ENCODE measurements at regions not wholly inside any gene's neighbourhood (a gene's known extent, or its start where the extent isn't known, plus 50 kb on each side); places are given as distances from the start of the nearest gene placed in this dataset.

DNA sequence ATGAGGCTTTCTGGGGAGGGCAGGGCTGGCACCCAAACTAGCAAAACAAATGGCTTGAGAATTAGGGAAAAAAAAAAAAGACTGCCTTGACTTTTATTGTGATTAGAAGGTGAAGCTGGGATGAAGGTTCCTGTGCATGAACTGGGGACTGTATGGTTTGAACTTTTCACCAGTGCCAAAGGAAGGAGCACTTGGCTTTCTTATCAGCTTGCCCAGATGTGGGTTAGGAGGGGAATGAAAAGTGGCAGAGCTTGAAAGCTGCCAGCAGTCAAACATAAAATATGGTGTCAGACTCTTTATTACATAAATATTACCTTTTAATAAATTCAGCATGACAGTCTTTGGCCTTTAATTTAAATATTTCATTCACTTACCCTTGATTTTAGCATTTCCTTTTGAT, 182.5 kb downstream of the PSAT1 start:
- no peak overlapping the region for H3K4me3 ChIP-seq (ENCODE audit: insufficient read depth, low read depth, low read length, poor library complexity, severe bottlenecking)
- H3K9me3 ChIP-seq (ENCODE audit: control insufficient read depth, low read length) = no peaks in the 10 kb centered on the region
- no peaks in the 10 kb centered on the region for H3K27me3 ChIP-seq (replicated peaks; ENCODE audit: control insufficient read depth, insufficient read depth, low read length, poor library complexity, severe bottlenecking)
- no peaks in the 10 kb centered on the region for H3K36me3 ChIP-seq (ENCODE audit: control insufficient read depth, insufficient read depth, low read length)
- DNase-seq = no peak
- H3K27ac ChIP-seq (ENCODE audit: insufficient read depth, low read length, poor library complexity, severe bottlenecking) = no peak overlapping the region
- no peaks in the 10 kb centered on the region for H3K4me1 ChIP-seq (ENCODE audit: control insufficient read depth, insufficient read depth, low read length, poor library complexity, severe bottlenecking)

DNA sequence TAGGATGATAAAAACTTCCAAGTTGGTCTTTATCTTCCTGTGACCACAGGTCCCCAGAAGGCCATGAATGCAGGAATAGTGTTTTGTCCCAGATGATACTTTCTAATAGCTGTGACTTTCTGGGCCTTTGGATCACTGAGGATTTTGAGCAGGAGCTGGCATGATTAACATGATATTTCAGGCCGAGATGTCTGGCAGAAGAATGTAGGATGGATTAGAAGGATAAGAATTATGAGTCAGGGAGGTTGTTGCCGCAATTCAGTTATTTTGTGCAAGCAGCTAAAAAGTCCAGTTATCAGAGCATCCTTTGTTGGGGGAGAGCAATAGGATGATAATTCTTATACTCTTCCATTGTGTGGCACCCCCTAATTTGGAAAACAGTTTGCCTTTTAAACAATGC, 189.7 kb downstream of the PSAT1 start:
- Histone ChIP-seq H3K4me1 (ENCODE audit: control insufficient read depth, insufficient read depth, low read length, poor library complexity, severe bottlenecking) (no peaks in the 10 kb centered on the region), H3K9me3 (ENCODE audit: control insufficient read depth, low read length) (no peaks in the 10 kb centered on the region), H3K36me3 (ENCODE audit: control insufficient read depth, insufficient read depth, low read length) (no peaks in the 10 kb centered on the region), H3K27me3 (replicated peaks; ENCODE audit: control insufficient read depth, insufficient read depth, low read length, poor library complexity, severe bottlenecking) (no peaks in the 10 kb centered on the region), H3K4me3 (ENCODE audit: insufficient read depth, low read depth, low read length, poor library complexity, severe bottlenecking) (no peak overlapping the region), H3K27ac (ENCODE audit: insufficient read depth, low read length, poor library complexity, severe bottlenecking) (no peak overlapping the region)
- DNase-seq = no peak

DNA sequence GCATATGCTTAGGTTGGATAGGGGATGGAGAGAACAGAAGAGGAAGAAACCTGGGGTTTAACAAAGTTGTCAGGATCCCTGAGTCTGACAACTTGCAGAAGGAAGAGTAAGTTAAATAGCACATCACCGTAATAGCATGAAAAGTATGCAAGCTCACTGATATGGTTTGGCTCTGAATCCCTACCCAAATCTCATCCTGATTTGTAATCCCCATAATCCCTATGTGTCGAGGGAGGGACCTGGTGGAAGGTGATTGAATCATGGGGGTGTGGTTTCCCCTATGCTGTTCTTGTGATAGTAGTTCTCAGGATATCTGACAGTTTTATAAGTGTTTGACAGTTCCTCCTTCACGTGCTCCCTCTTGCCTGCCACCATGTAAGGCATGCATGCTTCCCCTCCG, 193.3 kb downstream of the PSAT1 start:
- Histone ChIP-seq H3K4me3 (ENCODE audit: insufficient read depth, low read depth, low read length, poor library complexity, severe bottlenecking) (no peak overlapping the region), H3K27ac (ENCODE audit: insufficient read depth, low read length, poor library complexity, severe bottlenecking) (no peak overlapping the region), H3K4me1 (ENCODE audit: control insufficient read depth, insufficient read depth, low read length, poor library complexity, severe bottlenecking) (no peaks in the 10 kb centered on the region), H3K27me3 (replicated peaks; ENCODE audit: control insufficient read depth, insufficient read depth, low read length, poor library complexity, severe bottlenecking) (no peaks in the 10 kb centered on the region), H3K9me3 (ENCODE audit: control insufficient read depth, low read length) (no peaks in the 10 kb centered on the region), H3K36me3 (ENCODE audit: control insufficient read depth, insufficient read depth, low read length) (no peaks in the 10 kb centered on the region)
- no peak for DNase-seq

DNA sequence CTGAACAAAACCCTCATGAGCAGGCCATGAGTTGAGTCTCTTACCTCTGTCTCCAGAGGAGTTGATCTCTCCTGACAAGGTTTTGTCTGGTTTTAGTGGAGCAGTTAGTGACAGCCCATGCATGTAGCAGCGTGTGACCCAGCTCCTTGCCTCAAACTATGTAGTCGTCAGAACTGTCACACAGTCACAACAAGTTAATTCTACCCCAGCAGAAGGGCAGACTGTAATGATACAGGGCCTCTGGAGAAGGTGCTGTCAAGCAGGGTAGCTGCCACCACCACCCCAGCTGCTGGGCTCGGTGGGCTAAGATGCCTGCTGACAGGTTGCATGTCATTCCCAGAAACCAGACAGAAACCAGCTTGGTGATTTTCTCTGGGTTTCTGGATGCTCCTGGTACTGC, 194.5 kb downstream of the PSAT1 start:
- no peaks in the 10 kb centered on the region for H3K36me3 ChIP-seq (ENCODE audit: control insufficient read depth, insufficient read depth, low read length)
- no peaks in the 10 kb centered on the region for H3K9me3 ChIP-seq (ENCODE audit: control insufficient read depth, low read length)
- no peaks in the 10 kb centered on the region for H3K27me3 ChIP-seq (replicated peaks; ENCODE audit: control insufficient read depth, insufficient read depth, low read length, poor library complexity, severe bottlenecking)
- no peak overlapping the region for H3K4me3 ChIP-seq (ENCODE audit: insufficient read depth, low read depth, low read length, poor library complexity, severe bottlenecking)
- no peak overlapping the region for H3K27ac ChIP-seq (ENCODE audit: insufficient read depth, low read length, poor library complexity, severe bottlenecking)
- no peaks in the 10 kb centered on the region for H3K4me1 ChIP-seq (ENCODE audit: control insufficient read depth, insufficient read depth, low read length, poor library complexity, severe bottlenecking)
- DNase-seq = no peak

DNA sequence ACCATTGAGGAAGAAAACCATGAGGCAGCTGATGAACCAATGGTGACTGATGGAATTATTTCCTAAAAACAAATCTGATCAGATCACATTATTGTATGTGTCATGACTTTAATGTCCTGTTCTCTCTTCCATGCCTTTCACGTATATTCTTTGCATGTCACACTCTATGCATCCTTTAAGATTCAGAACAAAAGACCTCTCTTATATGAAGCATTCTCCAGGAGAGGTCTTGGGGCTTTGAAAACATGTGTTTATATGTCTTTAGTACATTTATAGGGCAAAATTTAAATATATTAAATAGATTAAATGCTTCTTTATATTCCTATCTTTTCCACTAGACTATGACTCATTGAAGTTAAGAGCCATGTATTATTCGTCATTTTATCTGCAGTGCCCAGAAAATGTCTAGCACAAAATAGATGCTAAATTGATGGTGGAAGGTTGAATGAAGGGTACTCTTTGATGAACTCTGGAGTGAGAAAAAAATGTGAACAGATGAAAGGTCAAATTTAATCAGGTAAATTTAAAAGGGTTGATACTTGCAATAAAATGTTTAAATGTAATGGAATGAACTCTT, 196.3 kb downstream of the PSAT1 start:
- DNase-seq = no peak
- H3K9me3 ChIP-seq (ENCODE audit: control insufficient read depth, low read length) = no peaks in the 10 kb centered on the region

DNA sequence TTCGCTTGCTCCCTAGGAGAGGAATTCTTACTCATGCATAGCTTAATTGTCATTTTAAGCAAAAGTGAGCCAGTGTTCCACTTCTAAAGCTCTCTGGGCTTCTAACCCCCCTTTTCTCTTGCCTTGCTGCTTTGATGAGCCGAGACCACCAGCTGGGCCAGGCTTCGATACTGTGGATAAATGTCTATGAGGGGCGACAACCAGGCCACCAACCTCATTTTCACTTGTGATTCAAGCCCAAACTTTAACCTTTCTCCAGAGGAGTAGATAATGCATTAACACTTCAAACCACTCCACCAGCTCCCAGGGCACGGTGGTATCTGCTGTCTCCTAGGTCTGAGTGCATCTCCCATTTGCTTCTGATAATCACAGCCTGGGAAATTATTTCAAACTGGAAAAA, 205.6 kb downstream of the PSAT1 start:
- Histone ChIP-seq H3K9me3 (ENCODE audit: control insufficient read depth, low read length) (no peaks in the 10 kb centered on the region), H3K27me3 (replicated peaks; ENCODE audit: control insufficient read depth, insufficient read depth, low read length, poor library complexity, severe bottlenecking) (no peaks in the 10 kb centered on the region), H3K27ac (ENCODE audit: insufficient read depth, low read length, poor library complexity, severe bottlenecking) (no peak overlapping the region), H3K4me1 (ENCODE audit: control insufficient read depth, insufficient read depth, low read length, poor library complexity, severe bottlenecking) (no peaks in the 10 kb centered on the region), H3K4me3 (ENCODE audit: insufficient read depth, low read depth, low read length, poor library complexity, severe bottlenecking) (no peak overlapping the region), H3K36me3 (ENCODE audit: control insufficient read depth, insufficient read depth, low read length) (no peaks in the 10 kb centered on the region)
- DNase-seq = no peak

More for the DNA sequence above, 196.3 kb downstream of the PSAT1 start:
- Histone ChIP-seq H3K27ac (ENCODE audit: insufficient read depth, low read length, poor library complexity, severe bottlenecking) (no peak overlapping the region), H3K4me1 (ENCODE audit: control insufficient read depth, insufficient read depth, low read length, poor library complexity, severe bottlenecking) (no peaks in the 10 kb centered on the region), H3K27me3 (replicated peaks; ENCODE audit: control insufficient read depth, insufficient read depth, low read length, poor library complexity, severe bottlenecking) (no peaks in the 10 kb centered on the region), H3K4me3 (ENCODE audit: insufficient read depth, low read depth, low read length, poor library complexity, severe bottlenecking) (no peak overlapping the region), H3K36me3 (ENCODE audit: control insufficient read depth, insufficient read depth, low read length) (no peaks in the 10 kb centered on the region)

DNA sequence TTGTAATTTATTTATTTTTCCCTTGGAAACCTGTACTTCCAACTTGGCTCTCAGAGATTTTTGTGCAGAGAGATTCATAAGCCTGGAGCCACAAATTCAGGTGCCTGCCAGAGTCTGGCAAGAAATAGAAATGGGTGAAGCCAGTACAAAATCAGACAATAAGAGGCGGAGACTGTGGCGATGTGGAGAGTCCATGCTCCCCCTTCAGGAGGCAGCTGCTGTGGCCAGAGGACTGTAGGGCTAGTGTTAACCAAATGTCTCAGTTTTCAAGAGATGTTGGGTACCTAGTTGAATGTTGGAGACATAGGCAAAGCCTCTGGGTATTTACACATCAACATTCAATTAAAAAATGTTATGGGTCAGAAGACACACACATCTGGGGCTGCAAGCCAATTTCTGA, 208.6 kb downstream of the PSAT1 start:
- H3K36me3 ChIP-seq (ENCODE audit: control insufficient read depth, insufficient read depth, low read length) = no peaks in the 10 kb centered on the region
- H3K4me1 ChIP-seq (ENCODE audit: control insufficient read depth, insufficient read depth, low read length, poor library complexity, severe bottlenecking) = no peaks in the 10 kb centered on the region
- H3K9me3 ChIP-seq (ENCODE audit: control insufficient read depth, low read length) = no peaks in the 10 kb centered on the region
- no peaks in the 10 kb centered on the region for H3K27me3 ChIP-seq (replicated peaks; ENCODE audit: control insufficient read depth, insufficient read depth, low read length, poor library complexity, severe bottlenecking)
- H3K27ac ChIP-seq (ENCODE audit: insufficient read depth, low read length, poor library complexity, severe bottlenecking) = no peak overlapping the region
- no peak for DNase-seq
- H3K4me3 ChIP-seq (ENCODE audit: insufficient read depth, low read depth, low read length, poor library complexity, severe bottlenecking) = no peak overlapping the region

DNA sequence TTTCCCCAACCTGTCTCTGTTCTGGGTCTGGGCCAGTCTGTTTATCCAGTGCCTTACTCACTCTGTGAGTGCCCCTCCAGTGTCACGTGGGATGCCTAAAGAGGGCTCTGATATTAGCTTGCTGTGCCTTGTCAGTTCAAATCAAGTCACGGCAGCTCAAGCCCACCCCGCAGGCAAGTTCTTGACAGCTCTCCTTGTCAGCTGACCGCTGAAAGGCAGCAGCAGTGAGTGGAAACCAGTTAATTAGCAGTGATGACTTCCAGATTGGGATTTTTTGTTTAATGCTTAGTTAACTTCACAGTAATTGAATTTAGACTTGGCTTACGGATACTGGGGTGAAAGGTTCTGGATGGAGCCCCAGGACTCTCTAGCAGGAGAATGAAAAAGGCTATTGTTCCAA, 210.1 kb downstream of the PSAT1 start:
- H3K36me3 ChIP-seq (ENCODE audit: control insufficient read depth, insufficient read depth, low read length) = no peaks in the 10 kb centered on the region
- no peak for DNase-seq
- H3K4me3 ChIP-seq (ENCODE audit: insufficient read depth, low read depth, low read length, poor library complexity, severe bottlenecking) = no peak overlapping the region

DNA sequence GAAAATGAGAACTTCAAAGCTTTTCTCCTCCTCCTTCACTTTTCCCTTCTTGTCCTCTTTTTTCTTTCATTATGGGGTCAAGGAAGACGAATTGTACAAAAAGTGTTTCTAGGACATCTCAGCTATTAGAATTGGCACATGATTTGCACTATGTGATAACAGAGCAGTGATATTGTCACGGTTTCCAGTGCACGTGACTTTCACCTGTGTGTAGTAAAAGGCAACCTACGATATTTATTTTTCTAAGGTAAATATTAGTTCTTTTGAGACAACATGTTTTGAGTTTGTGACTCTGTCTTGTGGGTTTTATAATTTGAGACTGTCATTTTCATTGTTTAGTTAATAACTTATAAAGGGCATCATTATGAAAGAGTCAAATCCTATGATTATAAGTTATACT, 213.1 kb downstream of the PSAT1 start:
- Histone ChIP-seq H3K36me3 (ENCODE audit: control insufficient read depth, insufficient read depth, low read length) (no peaks in the 10 kb centered on the region), H3K4me3 (ENCODE audit: insufficient read depth, low read depth, low read length, poor library complexity, severe bottlenecking) (no peak overlapping the region), H3K27ac (ENCODE audit: insufficient read depth, low read length, poor library complexity, severe bottlenecking) (no peak overlapping the region), H3K27me3 (replicated peaks; ENCODE audit: control insufficient read depth, insufficient read depth, low read length, poor library complexity, severe bottlenecking) (no peaks in the 10 kb centered on the region), H3K4me1 (ENCODE audit: control insufficient read depth, insufficient read depth, low read length, poor library complexity, severe bottlenecking) (no peaks in the 10 kb centered on the region), H3K9me3 (ENCODE audit: control insufficient read depth, low read length) (no peaks in the 10 kb centered on the region)
- DNase-seq = no peak

More for the DNA sequence above, 210.1 kb downstream of the PSAT1 start:
- Histone ChIP-seq H3K27ac (ENCODE audit: insufficient read depth, low read length, poor library complexity, severe bottlenecking) (no peak overlapping the region), H3K27me3 (replicated peaks; ENCODE audit: control insufficient read depth, insufficient read depth, low read length, poor library complexity, severe bottlenecking) (no peaks in the 10 kb centered on the region), H3K9me3 (ENCODE audit: control insufficient read depth, low read length) (no peaks in the 10 kb centered on the region), H3K4me1 (ENCODE audit: control insufficient read depth, insufficient read depth, low read length, poor library complexity, severe bottlenecking) (no peaks in the 10 kb centered on the region)

DNA sequence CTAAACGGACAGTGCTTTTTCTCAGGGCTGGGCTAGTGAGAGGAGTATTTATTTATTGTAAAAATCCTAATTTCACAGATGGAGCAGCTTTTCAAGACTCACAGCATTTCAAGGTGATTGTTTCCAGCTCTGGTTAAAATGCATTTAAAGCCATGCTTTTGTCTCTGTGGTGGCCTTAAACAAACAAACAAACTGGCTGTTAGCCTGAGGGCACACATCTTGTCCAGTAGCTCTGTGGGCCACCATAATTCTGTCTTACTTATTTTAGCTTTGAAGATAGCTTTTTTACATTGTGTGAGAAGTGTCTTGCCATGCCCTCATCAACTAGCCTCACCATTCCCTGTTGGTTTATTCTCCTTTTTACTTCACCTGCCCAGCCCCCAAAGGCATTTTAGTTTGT, 218.2 kb downstream of the PSAT1 start:
- H3K4me3 ChIP-seq (ENCODE audit: insufficient read depth, low read depth, low read length, poor library complexity, severe bottlenecking) = no peak overlapping the region
- H3K36me3 ChIP-seq (ENCODE audit: control insufficient read depth, insufficient read depth, low read length) = no peaks in the 10 kb centered on the region
- H3K27me3 ChIP-seq (replicated peaks; ENCODE audit: control insufficient read depth, insufficient read depth, low read length, poor library complexity, severe bottlenecking) = no peaks in the 10 kb centered on the region
- H3K4me1 ChIP-seq (ENCODE audit: control insufficient read depth, insufficient read depth, low read length, poor library complexity, severe bottlenecking) = no peaks in the 10 kb centered on the region
- H3K9me3 ChIP-seq (ENCODE audit: control insufficient read depth, low read length) = no peaks in the 10 kb centered on the region
- no peak for DNase-seq
- H3K27ac ChIP-seq (ENCODE audit: insufficient read depth, low read length, poor library complexity, severe bottlenecking) = no peak overlapping the region

DNA sequence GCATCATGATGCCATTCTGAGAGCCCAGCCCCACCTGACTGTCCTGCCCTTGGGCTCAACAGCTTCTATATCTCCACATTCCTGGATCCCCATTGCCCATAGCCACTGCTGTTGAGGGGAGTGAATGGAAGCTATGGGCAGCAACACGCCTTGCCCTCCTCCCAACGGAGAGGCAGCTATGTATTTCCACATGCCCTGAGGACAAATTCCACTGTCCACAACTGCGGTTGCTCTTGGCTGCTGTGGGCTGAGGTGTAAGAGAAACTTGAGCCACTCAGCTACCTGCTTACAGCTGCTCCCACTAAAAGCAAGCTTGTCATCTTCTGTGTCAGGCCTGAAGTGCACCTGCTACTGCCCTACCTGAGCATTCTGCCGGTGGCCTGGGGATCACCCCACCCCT, 222.9 kb downstream of the PSAT1 start:
- no peaks in the 10 kb centered on the region for H3K36me3 ChIP-seq (ENCODE audit: control insufficient read depth, insufficient read depth, low read length)
- DNase-seq = no peak
- H3K27ac ChIP-seq (ENCODE audit: insufficient read depth, low read length, poor library complexity, severe bottlenecking) = no peak overlapping the region
- no peak overlapping the region for H3K4me3 ChIP-seq (ENCODE audit: insufficient read depth, low read depth, low read length, poor library complexity, severe bottlenecking)
- H3K27me3 ChIP-seq (replicated peaks; ENCODE audit: control insufficient read depth, insufficient read depth, low read length, poor library complexity, severe bottlenecking) = no peaks in the 10 kb centered on the region
- no peaks in the 10 kb centered on the region for H3K4me1 ChIP-seq (ENCODE audit: control insufficient read depth, insufficient read depth, low read length, poor library complexity, severe bottlenecking)
- no peaks in the 10 kb centered on the region for H3K9me3 ChIP-seq (ENCODE audit: control insufficient read depth, low read length)
